Keratinocyte (primary cell): ENCODE measurements at regions not wholly inside any gene's neighbourhood (a gene's known extent, or its start where the extent isn't known, plus 50 kb on each side); places are given as distances from the start of the nearest gene placed in this dataset.

Source experiments
- EZH2 ChIP-seq: IDR thresholded peaks from one replicate; pipeline ENCODE4 v1.6.1; 2012; ENCODE audit warnings: inconsistent platforms, mild to moderate bottlenecking, low read length, moderate library complexity
- TF ChIP-seq, protein P1 (sequence below), 3 experiments: IDR thresholded peaks in 1 of 3; conservative IDR thresholded peaks in 1 of 3; optimal IDR thresholded peaks in 1 of 3; 2 replicates in 2 of 3; 3 replicates in 1 of 3; pipeline versions ENCODE3 to v1.5.1; 2011; ENCODE audit warnings: low read length in 3 of 3, mild to moderate bottlenecking in 3 of 3, moderate library complexity in 2 of 3, control low read depth in 1 of 3, inconsistent platforms in 1 of 3; ENCODE audit not compliant: insufficient read depth in 2 of 3; ENCODE audit errors: extremely low read depth in 1 of 3

DNA sequence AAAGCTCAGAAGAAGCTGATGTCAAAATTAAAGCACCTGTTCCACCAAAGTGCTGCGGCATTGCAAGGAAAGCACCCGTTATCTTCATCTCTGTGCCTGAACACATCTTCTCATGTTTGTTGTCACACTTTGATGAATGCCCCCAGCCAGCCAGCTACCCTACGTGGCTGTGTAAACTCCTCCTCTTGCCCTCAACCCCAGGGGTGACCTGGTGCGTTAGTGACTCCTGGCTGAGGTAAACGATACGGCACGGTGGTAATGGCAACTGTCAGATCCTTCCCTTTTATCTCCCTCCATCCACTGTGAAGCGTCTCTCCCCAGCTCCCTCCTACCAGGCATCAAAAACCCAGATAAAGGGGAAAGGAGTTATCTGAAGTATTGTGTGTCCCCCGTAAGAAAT is 90.6 kb upstream of the WWC2 start:
- TF ChIP-seq EZH2, result no peak
- TF ChIP-seq, protein P1, sequence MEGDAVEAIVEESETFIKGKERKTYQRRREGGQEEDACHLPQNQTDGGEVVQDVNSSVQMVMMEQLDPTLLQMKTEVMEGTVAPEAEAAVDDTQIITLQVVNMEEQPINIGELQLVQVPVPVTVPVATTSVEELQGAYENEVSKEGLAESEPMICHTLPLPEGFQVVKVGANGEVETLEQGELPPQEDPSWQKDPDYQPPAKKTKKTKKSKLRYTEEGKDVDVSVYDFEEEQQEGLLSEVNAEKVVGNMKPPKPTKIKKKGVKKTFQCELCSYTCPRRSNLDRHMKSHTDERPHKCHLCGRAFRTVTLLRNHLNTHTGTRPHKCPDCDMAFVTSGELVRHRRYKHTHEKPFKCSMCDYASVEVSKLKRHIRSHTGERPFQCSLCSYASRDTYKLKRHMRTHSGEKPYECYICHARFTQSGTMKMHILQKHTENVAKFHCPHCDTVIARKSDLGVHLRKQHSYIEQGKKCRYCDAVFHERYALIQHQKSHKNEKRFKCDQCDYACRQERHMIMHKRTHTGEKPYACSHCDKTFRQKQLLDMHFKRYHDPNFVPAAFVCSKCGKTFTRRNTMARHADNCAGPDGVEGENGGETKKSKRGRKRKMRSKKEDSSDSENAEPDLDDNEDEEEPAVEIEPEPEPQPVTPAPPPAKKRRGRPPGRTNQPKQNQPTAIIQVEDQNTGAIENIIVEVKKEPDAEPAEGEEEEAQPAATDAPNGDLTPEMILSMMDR (optimal IDR thresholded peaks at IDR 0.05 in 1 of 3, IDR thresholded peaks at IDR 0.05 in 1 of 3, conservative IDR thresholded peaks at IDR 0.05 in 1 of 3; ENCODE audit: extremely low read depth in 1 of 3, insufficient read depth in 2 of 3, low read length in 3 of 3), result peak in 1 of 3 experiments; percentile 6
